Uterus (tissue), 2 donors: ENCODE measurements at regions not wholly inside any gene's neighbourhood (a gene's known extent, or its start where the extent isn't known, plus 50 kb on each side); places are given as distances from the start of the nearest gene placed in this dataset.

Experiments
- POLR2A ChIP-seq, 2 donors: fragments of 450-650 bp; IDR thresholded peaks; one replicate each; pipeline ENCODE4 v1.6.1; 2016; ENCODE audit warnings: antibody characterized with exemption in 2 of 2, mild to moderate bottlenecking in 1 of 2, moderate library complexity in 1 of 2
- TF ChIP-seq, protein P1 (sequence below), 4 experiments: fragments of 200-600 bp in 2 of 4; fragments of 450-650 bp in 2 of 4; sonication (generic) in 2 of 4; IDR thresholded peaks; one replicate each; pipeline ENCODE4 v1.5.1; 2016 to 2019; ENCODE audit warnings: antibody characterized with exemption in 4 of 4, mild to moderate bottlenecking in 2 of 4, moderate library complexity in 1 of 4

DNA sequence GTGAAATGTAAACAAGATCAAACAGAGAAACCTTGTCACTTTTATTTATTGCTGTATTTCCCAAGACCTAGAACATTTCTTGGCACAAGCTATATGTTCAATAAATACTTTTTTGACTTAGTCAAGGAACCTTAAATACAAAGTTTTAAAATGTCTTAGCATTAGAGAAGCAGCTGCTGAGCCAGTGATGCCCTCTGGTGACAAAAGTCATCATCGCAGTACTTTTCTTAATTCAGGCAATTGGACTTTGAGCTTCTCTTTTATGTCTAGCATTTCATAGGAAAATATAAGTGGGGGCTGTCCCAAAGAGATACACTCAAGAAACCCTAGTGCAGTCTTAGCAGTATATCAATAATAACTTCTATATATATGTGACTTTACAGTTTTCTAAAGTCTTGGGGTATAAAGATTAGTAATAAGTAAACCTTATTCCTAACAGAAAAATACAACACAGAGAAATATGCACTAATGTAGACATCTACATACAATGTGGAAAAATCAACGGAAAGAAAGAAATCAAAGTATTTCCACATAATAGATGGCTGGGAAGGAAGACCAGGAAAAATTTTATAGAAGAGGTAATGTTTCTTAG is 118.4 kb downstream of the DTHD1 start:
- no peak for TF ChIP-seq POLR2A (IDR thresholded peaks at IDR 0.05)
- TF ChIP-seq, protein P1, sequence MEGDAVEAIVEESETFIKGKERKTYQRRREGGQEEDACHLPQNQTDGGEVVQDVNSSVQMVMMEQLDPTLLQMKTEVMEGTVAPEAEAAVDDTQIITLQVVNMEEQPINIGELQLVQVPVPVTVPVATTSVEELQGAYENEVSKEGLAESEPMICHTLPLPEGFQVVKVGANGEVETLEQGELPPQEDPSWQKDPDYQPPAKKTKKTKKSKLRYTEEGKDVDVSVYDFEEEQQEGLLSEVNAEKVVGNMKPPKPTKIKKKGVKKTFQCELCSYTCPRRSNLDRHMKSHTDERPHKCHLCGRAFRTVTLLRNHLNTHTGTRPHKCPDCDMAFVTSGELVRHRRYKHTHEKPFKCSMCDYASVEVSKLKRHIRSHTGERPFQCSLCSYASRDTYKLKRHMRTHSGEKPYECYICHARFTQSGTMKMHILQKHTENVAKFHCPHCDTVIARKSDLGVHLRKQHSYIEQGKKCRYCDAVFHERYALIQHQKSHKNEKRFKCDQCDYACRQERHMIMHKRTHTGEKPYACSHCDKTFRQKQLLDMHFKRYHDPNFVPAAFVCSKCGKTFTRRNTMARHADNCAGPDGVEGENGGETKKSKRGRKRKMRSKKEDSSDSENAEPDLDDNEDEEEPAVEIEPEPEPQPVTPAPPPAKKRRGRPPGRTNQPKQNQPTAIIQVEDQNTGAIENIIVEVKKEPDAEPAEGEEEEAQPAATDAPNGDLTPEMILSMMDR (IDR thresholded peaks at IDR 0.05) = peak in 1 of 4 experiments; percentile 10
